DND-41 (cell line): ENCODE measurements at regions not wholly inside any gene's neighbourhood (a gene's known extent, or its start where the extent isn't known, plus 50 kb on each side); places are given as distances from the start of the nearest gene placed in this dataset.

Source experiments
- ATAC-seq: fragments of 200-7000 bp; cut with Tn5 transposase; 3 replicates; pipeline ENCODE4 v1.9.1; 2021; ENCODE audit warnings: low read depth; ENCODE audit not compliant: insufficient read depth
- DNase-seq: peaks from one replicate; pipeline ENCODE4 v3.0.0-alpha.2; 2020
- H2AFZ ChIP-seq: 2 replicates; pipeline ENCODE4 v1.6.0; 2012; ENCODE audit warnings: low read depth, low read length
- H3K27ac ChIP-seq: 2 replicates; pipeline ENCODE4 v1.5.1; 2012; ENCODE audit warnings: low read length, inconsistent platforms
- H3K27me3 ChIP-seq: fragments of 200-600 bp; sonication (generic); 2 replicates; pipeline ENCODE4 v1.6.0; 2012; ENCODE audit warnings: low read length, mild to moderate bottlenecking, inconsistent platforms; ENCODE audit not compliant: insufficient read depth, poor library complexity
- H3K36me3 ChIP-seq: 2 replicates; pipeline ENCODE4 v1.5.1; 2012; ENCODE audit warnings: low read length, inconsistent platforms; ENCODE audit not compliant: insufficient read depth
- H3K4me1 ChIP-seq: 2 replicates; pipeline ENCODE4 v1.5.1; 2012; ENCODE audit warnings: mild to moderate bottlenecking, low read length; ENCODE audit not compliant: insufficient read depth
- H3K4me2 ChIP-seq: 2 replicates; pipeline ENCODE4 v1.6.0; 2012; ENCODE audit warnings: mild to moderate bottlenecking, moderate library complexity, low read length, inconsistent platforms; ENCODE audit not compliant: insufficient read depth
- H3K4me3 ChIP-seq, 2 experiments: fragments of 200-600 bp in 1 of 2; shearing (Covaris generic) in 1 of 2; 2 replicates each; pipeline ENCODE4 v1.5.1; 2012 to 2016; ENCODE audit warnings: inconsistent platforms in 2 of 2, low read length in 2 of 2, mild to moderate bottlenecking in 2 of 2, low read depth in 1 of 2, moderate library complexity in 1 of 2
- H3K79me2 ChIP-seq: 2 replicates; pipeline ENCODE4 v1.6.0; 2012; ENCODE audit warnings: low read length, inconsistent platforms; ENCODE audit not compliant: insufficient read depth
- H3K9ac ChIP-seq: 2 replicates; pipeline ENCODE4 v1.6.0; 2012; ENCODE audit warnings: low read depth, mild to moderate bottlenecking, inconsistent platforms, low read length, moderate library complexity
- H3K9me3 ChIP-seq: 2 replicates; pipeline ENCODE4 v1.5.1; 2012; ENCODE audit warnings: low read length, moderate library complexity, mild to moderate bottlenecking, inconsistent platforms; ENCODE audit not compliant: insufficient read depth, severe bottlenecking
- H4K20me1 ChIP-seq: 2 replicates; pipeline ENCODE4 v1.6.0; 2012; ENCODE audit warnings: low read length; ENCODE audit not compliant: insufficient read depth
- EZH2 ChIP-seq: IDR thresholded peaks from 3 replicates; pipeline ENCODE4 v1.6.1; 2012; ENCODE audit warnings: borderline replicate concordance, low read depth, mild to moderate bottlenecking, moderate library complexity, low read length, inconsistent platforms; ENCODE audit not compliant: severe bottlenecking
- TF ChIP-seq, protein P1 (sequence below): IDR thresholded peaks from 2 replicates; pipeline ENCODE4 v1.5.1; 2012; ENCODE audit warnings: borderline replicate concordance, low read length, moderate library complexity, mild to moderate bottlenecking; ENCODE audit not compliant: poor library complexity, severe bottlenecking; ENCODE audit errors: extremely low read depth

- H3K9ac ChIP-seq = no peak overlapping the region
- no peaks in the 10 kb centered on the region for H3K9me3 ChIP-seq
- H3K4me1 ChIP-seq = no peaks in the 10 kb centered on the region
- H3K27me3 ChIP-seq = peaks cover 6% of the 10 kb centered on the region
- no peak overlapping the region for H2AFZ ChIP-seq
- H3K27ac ChIP-seq = no peak overlapping the region
- TF ChIP-seq, protein P1, sequence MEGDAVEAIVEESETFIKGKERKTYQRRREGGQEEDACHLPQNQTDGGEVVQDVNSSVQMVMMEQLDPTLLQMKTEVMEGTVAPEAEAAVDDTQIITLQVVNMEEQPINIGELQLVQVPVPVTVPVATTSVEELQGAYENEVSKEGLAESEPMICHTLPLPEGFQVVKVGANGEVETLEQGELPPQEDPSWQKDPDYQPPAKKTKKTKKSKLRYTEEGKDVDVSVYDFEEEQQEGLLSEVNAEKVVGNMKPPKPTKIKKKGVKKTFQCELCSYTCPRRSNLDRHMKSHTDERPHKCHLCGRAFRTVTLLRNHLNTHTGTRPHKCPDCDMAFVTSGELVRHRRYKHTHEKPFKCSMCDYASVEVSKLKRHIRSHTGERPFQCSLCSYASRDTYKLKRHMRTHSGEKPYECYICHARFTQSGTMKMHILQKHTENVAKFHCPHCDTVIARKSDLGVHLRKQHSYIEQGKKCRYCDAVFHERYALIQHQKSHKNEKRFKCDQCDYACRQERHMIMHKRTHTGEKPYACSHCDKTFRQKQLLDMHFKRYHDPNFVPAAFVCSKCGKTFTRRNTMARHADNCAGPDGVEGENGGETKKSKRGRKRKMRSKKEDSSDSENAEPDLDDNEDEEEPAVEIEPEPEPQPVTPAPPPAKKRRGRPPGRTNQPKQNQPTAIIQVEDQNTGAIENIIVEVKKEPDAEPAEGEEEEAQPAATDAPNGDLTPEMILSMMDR = no peak
- no peak for TF ChIP-seq EZH2
- no peaks in the 10 kb centered on the region for H4K20me1 ChIP-seq
- ATAC-seq = no peak
- no peaks in the 10 kb centered on the region for H3K79me2 ChIP-seq
- no peak overlapping the region for H3K4me2 ChIP-seq
- no peaks in the 10 kb centered on the region for H3K36me3 ChIP-seq
- DNase-seq = no peak
- H3K4me3 ChIP-seq = no peak overlapping the region
Observed at GRCh38 chr4:16294455-16294854, 68.2 kb upstream of the TAPT1 start.

DNA sequence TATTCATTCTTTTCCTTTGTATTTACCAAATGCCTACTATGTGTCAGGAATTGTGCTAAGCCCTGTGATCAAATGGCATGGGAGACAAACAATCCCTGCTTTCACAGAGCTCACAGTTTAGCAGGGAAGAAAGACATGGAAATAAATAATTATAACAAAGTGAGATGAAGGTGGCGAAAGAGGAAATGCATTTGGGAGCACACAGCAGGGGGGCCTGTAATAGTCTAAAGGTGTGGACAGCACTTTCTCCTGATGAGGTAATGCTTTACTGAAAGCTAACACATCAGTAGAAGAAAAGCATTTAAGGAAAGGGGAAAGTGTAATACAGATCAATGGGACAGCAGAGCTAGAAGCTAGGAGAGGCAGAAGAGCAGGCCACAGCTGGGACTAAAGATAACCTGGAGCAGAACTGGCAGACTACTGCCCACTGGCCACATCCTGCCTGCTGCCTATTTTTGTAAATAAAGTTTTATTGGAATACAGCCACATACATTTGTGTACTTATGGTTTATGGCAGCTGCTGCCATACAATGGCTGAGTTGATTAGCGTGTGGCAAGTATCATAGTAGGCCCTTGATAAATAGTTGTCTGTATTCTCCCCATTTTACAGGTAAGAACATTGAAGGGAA, 67.1 kb upstream of the TAPT1 start:
- no peaks in the 10 kb centered on the region for H3K4me1 ChIP-seq
- H3K27me3 ChIP-seq = peaks cover 11% of the 10 kb centered on the region
- H3K4me3 ChIP-seq = no peak overlapping the region
- H3K9ac ChIP-seq = no peak overlapping the region
- no peak overlapping the region for H2AFZ ChIP-seq
- H3K9me3 ChIP-seq = no peaks in the 10 kb centered on the region
- H4K20me1 ChIP-seq = no peaks in the 10 kb centered on the region
- H3K36me3 ChIP-seq = no peaks in the 10 kb centered on the region
- no peak overlapping the region for H3K27ac ChIP-seq
- DNase-seq = no peak
- ATAC-seq = no peak
- no peaks in the 10 kb centered on the region for H3K79me2 ChIP-seq
- TF ChIP-seq EZH2 = no peak
- TF ChIP-seq, protein P1 = no peak
- no peak overlapping the region for H3K4me2 ChIP-seq

GRCh38 chr4:16292585-16292984, 66.3 kb upstream of the TAPT1 start:
- no peaks in the 10 kb centered on the region for H4K20me1 ChIP-seq
- H3K27ac ChIP-seq = no peak overlapping the region
- DNase-seq (no peak), ATAC-seq (no peak)
- H3K36me3 ChIP-seq = no peaks in the 10 kb centered on the region
- no peak overlapping the region for H3K4me3 ChIP-seq
- TF ChIP-seq EZH2 = no peak
- TF ChIP-seq, protein P1 = no peak
- H3K9me3 ChIP-seq = no peaks in the 10 kb centered on the region
- peaks cover 12% of the 10 kb centered on the region for H3K27me3 ChIP-seq
- no peaks in the 10 kb centered on the region for H3K79me2 ChIP-seq
- no peak overlapping the region for H3K4me2 ChIP-seq
- no peaks in the 10 kb centered on the region for H3K4me1 ChIP-seq
- no peak overlapping the region for H3K9ac ChIP-seq
- no peak overlapping the region for H2AFZ ChIP-seq
